Liver (tissue), 3 donors: ENCODE measurements at regions not wholly inside any gene's neighbourhood (a gene's known extent, or its start where the extent isn't known, plus 50 kb on each side); places are given as distances from the start of the nearest gene placed in this dataset.

Source experiments
- TAF1 ChIP-seq: conservative IDR thresholded peaks from 2 replicates; pipeline ENCODE4 v1.6.1; 2016; ENCODE audit warnings: antibody characterized with exemption, mild to moderate bottlenecking
- TF ChIP-seq, protein P1 (sequence below): fragments of 150-350 bp; IDR thresholded peaks from 2 replicates; pipeline ENCODE4 v1.5.1; 2017; ENCODE audit warnings: improper control_type of control experiment, low read depth, low read length; ENCODE audit not compliant: missing input control
- TF ChIP-seq, protein P2 (sequence below): IDR thresholded peaks from 2 replicates; pipeline ENCODE4 v1.6.1; 2016; ENCODE audit warnings: antibody characterized with exemption, mild to moderate bottlenecking
- donor health status: healthy.
- donor health status: healthy.

GRCh38 chr5:118377420-118377819 is 610.9 kb downstream of the DTWD2 start:
- TF ChIP-seq, protein P1, sequence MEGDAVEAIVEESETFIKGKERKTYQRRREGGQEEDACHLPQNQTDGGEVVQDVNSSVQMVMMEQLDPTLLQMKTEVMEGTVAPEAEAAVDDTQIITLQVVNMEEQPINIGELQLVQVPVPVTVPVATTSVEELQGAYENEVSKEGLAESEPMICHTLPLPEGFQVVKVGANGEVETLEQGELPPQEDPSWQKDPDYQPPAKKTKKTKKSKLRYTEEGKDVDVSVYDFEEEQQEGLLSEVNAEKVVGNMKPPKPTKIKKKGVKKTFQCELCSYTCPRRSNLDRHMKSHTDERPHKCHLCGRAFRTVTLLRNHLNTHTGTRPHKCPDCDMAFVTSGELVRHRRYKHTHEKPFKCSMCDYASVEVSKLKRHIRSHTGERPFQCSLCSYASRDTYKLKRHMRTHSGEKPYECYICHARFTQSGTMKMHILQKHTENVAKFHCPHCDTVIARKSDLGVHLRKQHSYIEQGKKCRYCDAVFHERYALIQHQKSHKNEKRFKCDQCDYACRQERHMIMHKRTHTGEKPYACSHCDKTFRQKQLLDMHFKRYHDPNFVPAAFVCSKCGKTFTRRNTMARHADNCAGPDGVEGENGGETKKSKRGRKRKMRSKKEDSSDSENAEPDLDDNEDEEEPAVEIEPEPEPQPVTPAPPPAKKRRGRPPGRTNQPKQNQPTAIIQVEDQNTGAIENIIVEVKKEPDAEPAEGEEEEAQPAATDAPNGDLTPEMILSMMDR: no peak
- no peak for TF ChIP-seq TAF1
- TF ChIP-seq, protein P2, sequence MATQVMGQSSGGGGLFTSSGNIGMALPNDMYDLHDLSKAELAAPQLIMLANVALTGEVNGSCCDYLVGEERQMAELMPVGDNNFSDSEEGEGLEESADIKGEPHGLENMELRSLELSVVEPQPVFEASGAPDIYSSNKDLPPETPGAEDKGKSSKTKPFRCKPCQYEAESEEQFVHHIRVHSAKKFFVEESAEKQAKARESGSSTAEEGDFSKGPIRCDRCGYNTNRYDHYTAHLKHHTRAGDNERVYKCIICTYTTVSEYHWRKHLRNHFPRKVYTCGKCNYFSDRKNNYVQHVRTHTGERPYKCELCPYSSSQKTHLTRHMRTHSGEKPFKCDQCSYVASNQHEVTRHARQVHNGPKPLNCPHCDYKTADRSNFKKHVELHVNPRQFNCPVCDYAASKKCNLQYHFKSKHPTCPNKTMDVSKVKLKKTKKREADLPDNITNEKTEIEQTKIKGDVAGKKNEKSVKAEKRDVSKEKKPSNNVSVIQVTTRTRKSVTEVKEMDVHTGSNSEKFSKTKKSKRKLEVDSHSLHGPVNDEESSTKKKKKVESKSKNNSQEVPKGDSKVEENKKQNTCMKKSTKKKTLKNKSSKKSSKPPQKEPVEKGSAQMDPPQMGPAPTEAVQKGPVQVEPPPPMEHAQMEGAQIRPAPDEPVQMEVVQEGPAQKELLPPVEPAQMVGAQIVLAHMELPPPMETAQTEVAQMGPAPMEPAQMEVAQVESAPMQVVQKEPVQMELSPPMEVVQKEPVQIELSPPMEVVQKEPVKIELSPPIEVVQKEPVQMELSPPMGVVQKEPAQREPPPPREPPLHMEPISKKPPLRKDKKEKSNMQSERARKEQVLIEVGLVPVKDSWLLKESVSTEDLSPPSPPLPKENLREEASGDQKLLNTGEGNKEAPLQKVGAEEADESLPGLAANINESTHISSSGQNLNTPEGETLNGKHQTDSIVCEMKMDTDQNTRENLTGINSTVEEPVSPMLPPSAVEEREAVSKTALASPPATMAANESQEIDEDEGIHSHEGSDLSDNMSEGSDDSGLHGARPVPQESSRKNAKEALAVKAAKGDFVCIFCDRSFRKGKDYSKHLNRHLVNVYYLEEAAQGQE: no peak
